ENCODE measurements at regions not wholly inside any gene's neighbourhood (a gene's known extent, or its start where the extent isn't known, plus 50 kb on each side); places are given as distances from the start of the nearest gene placed in this dataset.

DNA sequence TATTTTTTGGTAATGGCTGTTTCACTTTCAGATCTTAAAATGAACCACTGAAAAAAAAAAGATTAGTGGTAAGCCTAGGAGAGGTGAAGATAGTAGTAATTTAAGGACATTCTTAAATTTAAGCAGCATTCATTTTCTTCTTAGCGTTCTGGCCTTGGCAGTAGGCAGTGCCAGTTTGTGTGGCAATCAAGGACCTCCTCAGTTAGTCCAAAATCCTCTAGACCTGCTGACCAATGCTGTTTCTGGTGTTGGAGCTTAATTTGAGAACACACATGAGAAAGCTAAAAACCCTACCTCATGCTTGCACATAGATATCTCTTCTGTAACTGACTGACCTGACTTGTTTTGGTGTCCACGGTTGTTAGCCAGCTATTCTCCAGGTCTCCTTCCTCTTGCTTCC, 219.8 kb upstream of the RGS6 start:
- no peaks in the 10 kb centered on the region for H3K9me3 Mint-ChIP-seq
- H3K27ac Mint-ChIP-seq, result no peak overlapping the region
- no peak for DNase-seq (ENCODE audit: low spot score)
- H3K36me3 Mint-ChIP-seq (ENCODE audit: low read depth), result peaks cover 41% of the 10 kb centered on the region
- H3K4me3 Mint-ChIP-seq, result no peak overlapping the region
- peaks cover 28% of the 10 kb centered on the region for H3K4me1 Mint-ChIP-seq (ENCODE audit: low read depth)
- H3K27me3 Mint-ChIP-seq (ENCODE audit: insufficient read depth), result no peaks in the 10 kb centered on the region
- intact Hi-C loops (cut with micrococcal nuclease), result loop anchor here (2.0 kb wide), 1 partner anchor 66 kb away; no protein-coding TSS in a partner anchor

DNA sequence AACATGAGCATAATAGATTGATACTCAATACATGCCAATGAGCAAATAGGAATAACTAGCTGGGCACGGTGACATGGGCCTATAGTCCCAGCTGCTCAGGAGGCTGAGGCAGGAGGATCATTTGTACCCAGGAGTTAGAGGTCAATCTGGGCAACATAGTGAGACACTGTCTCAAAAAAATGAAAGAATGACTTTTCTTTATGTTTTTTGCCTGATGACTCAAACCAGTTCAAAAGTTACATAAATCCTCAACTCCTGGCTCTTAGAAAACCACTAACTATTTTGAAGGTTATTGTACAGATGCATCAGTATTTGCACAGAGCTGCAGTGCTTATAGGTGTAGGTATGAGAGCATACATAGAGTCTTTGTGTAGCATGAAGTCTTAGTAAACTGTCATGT, 219.2 kb upstream of the RGS6 start:
- no peak for DNase-seq (ENCODE audit: low spot score)
- Mint-ChIP-seq H3K4me1 (ENCODE audit: low read depth) (peaks cover 28% of the 10 kb centered on the region), H3K27ac (no peak overlapping the region), H3K36me3 (ENCODE audit: low read depth) (peaks cover 45% of the 10 kb centered on the region), H3K9me3 (no peaks in the 10 kb centered on the region), H3K4me3 (no peak overlapping the region), H3K27me3 (ENCODE audit: insufficient read depth) (no peaks in the 10 kb centered on the region)
- intact Hi-C loops (cut with micrococcal nuclease), result loop anchor here (2.0 kb wide), 1 partner anchor 66 kb away; no protein-coding TSS in a partner anchor

DNA sequence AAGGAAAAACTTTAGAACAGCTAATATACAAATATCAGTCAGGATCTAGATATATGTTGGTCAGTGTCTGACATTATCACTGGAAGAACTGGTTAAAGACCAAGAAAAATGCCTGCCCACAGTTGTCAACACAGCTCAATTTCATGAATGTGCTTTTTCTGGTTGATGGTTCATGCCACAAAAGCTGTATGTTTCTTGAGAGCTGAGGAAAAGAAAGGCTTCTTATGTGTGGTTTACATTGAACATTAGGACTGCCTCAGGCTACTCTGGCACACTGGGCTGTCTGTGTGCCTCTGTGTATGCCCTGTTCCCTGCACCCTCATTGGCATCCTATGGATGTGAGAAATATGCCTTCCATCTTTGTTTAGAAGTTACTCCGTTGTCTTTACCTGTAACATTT, 218.8 kb upstream of the RGS6 start:
- no peak overlapping the region for H3K27ac Mint-ChIP-seq
- peaks cover 48% of the 10 kb centered on the region for H3K36me3 Mint-ChIP-seq (ENCODE audit: low read depth)
- peaks cover 28% of the 10 kb centered on the region for H3K4me1 Mint-ChIP-seq (ENCODE audit: low read depth)
- H3K27me3 Mint-ChIP-seq (ENCODE audit: insufficient read depth), result no peaks in the 10 kb centered on the region
- intact Hi-C loops (cut with micrococcal nuclease), result loop anchor here (2.0 kb wide), 1 partner anchor 65 kb away; no protein-coding TSS in a partner anchor
- no peaks in the 10 kb centered on the region for H3K9me3 Mint-ChIP-seq
- no peak for DNase-seq (ENCODE audit: low spot score)
- H3K4me3 Mint-ChIP-seq, result no peak overlapping the region

DNA sequence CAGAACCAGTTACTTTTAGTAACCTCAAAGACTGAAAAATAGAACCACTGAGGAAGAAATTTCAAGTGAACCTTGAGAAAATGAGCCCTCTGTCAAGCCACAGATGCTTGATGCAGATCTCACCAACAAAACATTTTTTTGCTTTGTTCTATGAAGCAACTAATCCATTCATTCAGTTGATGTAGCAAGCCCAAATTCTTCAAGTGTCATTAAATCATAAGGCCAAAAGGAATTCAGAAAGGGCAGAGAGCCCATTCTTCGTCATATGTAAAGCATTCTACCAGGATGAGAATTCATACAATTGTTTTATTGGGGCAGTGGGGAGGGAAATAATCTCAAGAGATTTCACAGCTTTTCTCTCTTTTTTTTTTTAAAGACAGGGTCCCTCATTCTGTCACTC, 218.0 kb upstream of the RGS6 start:
- Mint-ChIP-seq H3K27me3 (ENCODE audit: insufficient read depth) (no peaks in the 10 kb centered on the region), H3K4me1 (ENCODE audit: low read depth) (peaks cover 28% of the 10 kb centered on the region), H3K4me3 (no peak overlapping the region), H3K27ac (no peak overlapping the region), H3K9me3 (no peaks in the 10 kb centered on the region), H3K36me3 (ENCODE audit: low read depth) (peaks cover 48% of the 10 kb centered on the region)
- intact Hi-C loops (cut with micrococcal nuclease), result no loop called here
- no peak for DNase-seq (ENCODE audit: low spot score)

DNA sequence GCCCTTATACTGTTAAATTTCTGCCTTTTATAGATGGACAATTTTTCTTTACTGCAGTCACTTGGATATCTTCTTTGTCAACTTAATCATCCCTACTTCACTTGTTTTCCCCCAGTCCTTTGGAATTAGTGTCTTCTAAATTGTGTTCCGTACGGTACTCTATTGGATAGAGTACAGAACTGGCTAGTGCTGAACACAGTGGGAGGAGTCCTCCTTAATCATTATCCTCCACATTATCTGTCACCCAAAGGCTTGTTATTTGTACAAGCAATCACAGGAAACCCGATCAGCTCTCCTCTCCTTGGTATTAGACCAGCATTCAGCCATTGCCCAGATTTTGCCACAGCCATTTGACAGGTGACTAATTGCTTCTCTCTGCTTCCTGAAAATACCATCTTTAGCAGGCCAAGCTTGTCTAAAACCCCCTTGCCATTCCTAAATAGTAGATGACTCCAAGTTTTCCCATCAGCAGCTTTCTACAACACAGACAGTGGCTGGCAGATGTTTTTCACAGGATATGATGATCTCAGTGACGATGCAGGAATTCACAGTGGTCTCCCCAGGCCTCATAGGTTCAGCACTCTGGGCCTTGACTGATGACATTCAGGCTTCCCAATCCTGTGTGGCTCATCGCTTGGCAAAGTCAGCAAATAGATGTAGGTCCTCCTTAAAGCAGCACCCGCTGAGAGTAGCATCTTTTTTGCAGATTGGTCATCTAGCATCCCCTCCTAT, 216.0 kb upstream of the RGS6 start:
- H3K27me3 Mint-ChIP-seq (ENCODE audit: insufficient read depth), result no peaks in the 10 kb centered on the region
- H3K9me3 Mint-ChIP-seq, result no peaks in the 10 kb centered on the region
- intact Hi-C loops (cut with micrococcal nuclease), result no loop called here
- no peak for DNase-seq (ENCODE audit: low spot score)
- H3K27ac Mint-ChIP-seq, result no peak overlapping the region
- H3K36me3 Mint-ChIP-seq (ENCODE audit: low read depth), result peaks cover 44% of the 10 kb centered on the region
- H3K4me1 Mint-ChIP-seq (ENCODE audit: low read depth), result peaks cover 29% of the 10 kb centered on the region
- H3K4me3 Mint-ChIP-seq, result no peak overlapping the region

DNA sequence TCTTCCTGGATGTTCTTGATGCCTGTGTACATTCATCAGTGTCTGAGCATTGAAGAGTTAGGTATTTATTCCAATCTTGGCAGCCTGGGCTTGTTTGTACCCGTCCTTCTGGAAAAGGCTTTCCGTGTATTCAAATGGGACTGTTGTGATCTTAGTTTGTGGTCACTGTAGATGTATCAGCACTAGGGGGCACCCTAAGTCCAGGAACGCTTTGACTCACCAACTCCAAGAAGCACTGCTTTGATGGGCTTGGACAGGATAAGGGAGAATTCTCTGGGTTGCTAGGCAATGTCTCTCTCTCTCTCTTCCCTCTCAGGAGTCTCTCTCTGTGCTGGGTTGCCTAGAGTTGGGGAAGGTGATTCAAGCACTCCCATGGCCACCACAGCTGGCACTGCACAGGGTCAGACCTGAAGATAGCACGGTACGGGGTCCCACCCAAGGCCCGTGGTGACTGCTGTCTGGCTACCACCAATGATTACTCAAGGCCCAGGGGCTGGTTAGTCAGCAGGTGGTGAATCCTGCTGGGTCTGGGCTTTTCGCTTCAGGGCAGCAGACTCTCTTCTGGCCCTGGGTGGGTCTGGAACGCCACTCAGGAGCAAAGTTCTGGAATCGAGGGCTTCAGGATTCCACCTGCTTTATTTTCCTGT, 211.1 kb upstream of the RGS6 start:
- Mint-ChIP-seq H3K27me3 (ENCODE audit: insufficient read depth) (no peaks in the 10 kb centered on the region), H3K9me3 (no peaks in the 10 kb centered on the region), H3K36me3 (ENCODE audit: low read depth) (peaks cover 39% of the 10 kb centered on the region), H3K27ac (peak overlapping the region; percentile 18), H3K4me1 (ENCODE audit: low read depth) (peaks cover 11% of the 10 kb centered on the region), H3K4me3 (no peak overlapping the region)
- intact Hi-C loops (cut with micrococcal nuclease), result loop anchor here (10.0 kb wide), 1 partner anchor 396 kb away; the partner anchor contains the start of gene SIPA1L1
- DNase-seq (ENCODE audit: low spot score), result no peak

DNA sequence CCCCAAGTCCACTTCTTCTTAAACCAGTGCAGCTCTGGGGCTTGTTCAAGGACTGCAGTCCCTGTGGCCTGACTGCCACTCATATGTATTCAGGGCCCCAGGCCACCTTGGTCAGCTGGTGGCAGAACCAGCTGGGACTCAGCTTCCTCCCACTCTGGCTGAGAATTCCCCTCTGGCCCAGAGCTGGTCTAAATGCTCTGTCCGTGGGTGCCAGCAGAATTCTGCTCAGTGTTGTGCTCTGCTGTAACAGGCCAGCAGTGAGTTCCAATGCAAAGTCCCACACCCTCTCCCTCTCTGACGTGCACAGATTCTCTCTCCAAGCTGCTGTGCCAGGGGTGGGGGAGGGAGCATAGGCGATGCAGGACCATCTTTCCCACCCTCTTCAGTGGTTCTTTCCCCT, 210.4 kb upstream of the RGS6 start:
- intact Hi-C loops (cut with micrococcal nuclease), result loop anchor here (10.0 kb wide), 1 partner anchor 397 kb away; the partner anchor contains the start of gene SIPA1L1
- no peaks in the 10 kb centered on the region for H3K27me3 Mint-ChIP-seq (ENCODE audit: insufficient read depth)
- H3K36me3 Mint-ChIP-seq (ENCODE audit: low read depth), result peaks cover 42% of the 10 kb centered on the region
- H3K4me3 Mint-ChIP-seq, result no peak overlapping the region
- no peak for DNase-seq (ENCODE audit: low spot score)
- H3K9me3 Mint-ChIP-seq, result no peaks in the 10 kb centered on the region
- peaks cover 11% of the 10 kb centered on the region for H3K4me1 Mint-ChIP-seq (ENCODE audit: low read depth)
- H3K27ac Mint-ChIP-seq, result no peak overlapping the region

DNA sequence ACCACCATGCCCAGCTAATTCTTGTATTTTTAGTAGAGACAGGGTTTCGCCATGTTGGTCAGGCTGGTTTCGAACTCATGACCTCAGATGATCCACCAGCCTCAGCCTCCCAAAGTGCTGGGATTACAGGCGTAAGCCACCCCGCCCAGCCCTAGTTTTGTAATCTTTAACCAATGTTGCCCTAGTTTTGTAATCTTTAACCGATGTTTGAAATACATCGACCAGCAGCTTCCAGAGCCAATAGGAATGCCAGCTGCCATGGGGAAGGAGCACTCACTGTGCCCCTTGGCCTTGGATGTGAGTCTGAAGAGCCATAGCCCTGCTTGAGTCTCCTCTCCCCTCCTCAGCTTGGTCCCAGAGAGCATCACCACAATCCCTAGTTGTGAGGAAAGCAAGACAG, 209.3 kb upstream of the RGS6 start:
- H3K9me3 Mint-ChIP-seq, result no peaks in the 10 kb centered on the region
- no peaks in the 10 kb centered on the region for H3K27me3 Mint-ChIP-seq (ENCODE audit: insufficient read depth)
- H3K27ac Mint-ChIP-seq, result no peak overlapping the region
- DNase-seq (ENCODE audit: low spot score), result no peak
- H3K4me1 Mint-ChIP-seq (ENCODE audit: low read depth), result peaks cover 11% of the 10 kb centered on the region
- H3K36me3 Mint-ChIP-seq (ENCODE audit: low read depth), result peaks cover 40% of the 10 kb centered on the region
- no peak overlapping the region for H3K4me3 Mint-ChIP-seq
- intact Hi-C loops (cut with micrococcal nuclease), result loop anchor here (10.0 kb wide), 1 partner anchor 398 kb away; the partner anchor contains the start of gene SIPA1L1

DNA sequence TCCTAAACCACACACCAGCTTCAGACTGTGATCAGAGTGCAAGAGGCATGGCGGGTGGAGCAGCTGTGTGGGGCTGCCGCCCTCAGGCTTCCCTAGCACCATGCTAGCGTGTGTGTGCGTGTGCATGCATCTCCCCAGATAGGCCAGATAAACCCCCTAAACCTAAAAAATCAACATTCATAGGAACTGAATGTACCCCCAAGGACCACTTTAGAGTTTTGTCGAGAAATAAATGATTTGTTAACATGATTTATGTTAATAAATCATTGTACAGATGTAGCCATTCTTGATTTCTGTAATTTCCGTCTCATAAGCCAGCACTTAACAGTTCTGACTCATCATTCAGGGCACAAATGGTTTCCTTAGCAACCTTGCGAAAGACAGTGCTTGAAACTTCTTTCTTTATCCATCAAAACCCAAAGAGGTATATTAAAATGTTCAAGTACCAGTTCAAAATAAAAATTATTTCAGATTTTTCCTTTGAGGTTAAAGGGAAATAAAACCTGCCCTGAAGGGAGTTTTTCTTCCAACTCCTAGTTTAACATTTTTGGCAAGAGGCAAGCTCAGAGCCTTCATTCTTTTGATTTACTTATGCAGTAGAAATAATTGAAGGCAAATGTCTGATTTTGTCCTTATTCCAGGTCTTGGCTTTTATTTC, 206.2 kb upstream of the RGS6 start:
- Mint-ChIP-seq H3K36me3 (ENCODE audit: low read depth) (peaks cover 35% of the 10 kb centered on the region), H3K4me3 (no peak overlapping the region), H3K27ac (no peak overlapping the region), H3K4me1 (ENCODE audit: low read depth) (peaks cover 6% of the 10 kb centered on the region), H3K27me3 (ENCODE audit: insufficient read depth) (no peaks in the 10 kb centered on the region), H3K9me3 (no peaks in the 10 kb centered on the region)
- intact Hi-C loops (cut with micrococcal nuclease), result loop anchor here (10.0 kb wide), 1 partner anchor 401 kb away; the partner anchor contains the start of gene SIPA1L1
- DNase-seq (ENCODE audit: low spot score), result no peak

DNA sequence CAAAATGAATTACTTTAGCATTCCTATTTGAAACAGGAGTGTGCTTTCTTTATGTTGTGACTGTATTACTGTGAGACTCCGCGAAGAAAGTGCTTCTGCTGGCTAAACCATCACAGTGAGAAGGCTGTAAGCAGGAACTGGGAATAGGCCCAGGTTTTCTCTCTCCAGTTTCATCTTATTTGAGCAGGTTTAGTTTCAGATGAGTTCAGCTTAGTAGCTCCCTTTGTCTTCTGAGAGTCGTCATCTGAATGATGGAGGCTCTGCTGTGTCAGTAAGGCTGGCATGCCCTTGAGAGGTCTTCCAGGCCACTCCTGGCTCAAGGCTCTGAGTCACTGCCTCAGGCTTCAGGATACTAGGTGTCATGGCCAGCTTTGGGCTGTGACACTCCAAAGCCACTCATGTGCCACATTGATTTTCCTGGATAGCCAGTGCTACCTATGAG, 205.6 kb upstream of the RGS6 start:
- DNase-seq (ENCODE audit: low spot score), result no peak
- intact Hi-C loops (cut with micrococcal nuclease), result loop anchor here (10.0 kb wide), 1 partner anchor 402 kb away; the partner anchor contains the start of gene SIPA1L1
- Mint-ChIP-seq H3K4me1 (ENCODE audit: low read depth) (peaks cover 5% of the 10 kb centered on the region), H3K27ac (peak overlapping the region; percentile 10), H3K36me3 (ENCODE audit: low read depth) (peaks cover 38% of the 10 kb centered on the region), H3K27me3 (ENCODE audit: insufficient read depth) (no peaks in the 10 kb centered on the region), H3K9me3 (no peaks in the 10 kb centered on the region), H3K4me3 (no peak overlapping the region)

DNA sequence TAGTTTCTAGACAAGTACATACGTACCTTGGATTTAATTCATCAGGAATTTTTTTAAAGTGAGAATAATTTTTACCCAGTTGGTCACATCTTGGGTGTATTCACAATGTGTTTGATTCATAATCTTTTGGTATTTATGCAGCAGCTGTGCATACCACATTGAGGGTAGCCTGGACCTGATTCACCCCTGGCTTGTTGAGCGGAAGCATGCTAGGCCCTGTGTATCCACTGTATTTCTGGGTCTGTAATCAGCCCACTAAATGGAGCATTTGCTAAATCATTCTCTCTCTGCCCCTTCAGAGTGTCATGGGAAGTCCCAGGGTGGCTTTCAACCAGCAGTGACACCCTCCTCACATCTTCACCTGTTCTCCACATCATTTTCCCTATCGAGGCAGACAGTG, 203.8 kb upstream of the RGS6 start:
- intact Hi-C loops (cut with micrococcal nuclease), result loop anchor here (10.0 kb wide), 1 partner anchor 404 kb away; the partner anchor contains the start of gene SIPA1L1
- peaks cover 51% of the 10 kb centered on the region for H3K36me3 Mint-ChIP-seq (ENCODE audit: low read depth)
- peak overlapping the region; percentile 8 for H3K27ac Mint-ChIP-seq
- no peaks in the 10 kb centered on the region for H3K4me1 Mint-ChIP-seq (ENCODE audit: low read depth)
- DNase-seq (ENCODE audit: low spot score), result no peak
- H3K4me3 Mint-ChIP-seq, result no peak overlapping the region
- H3K27me3 Mint-ChIP-seq (ENCODE audit: insufficient read depth), result no peaks in the 10 kb centered on the region
- H3K9me3 Mint-ChIP-seq, result no peaks in the 10 kb centered on the region

DNA sequence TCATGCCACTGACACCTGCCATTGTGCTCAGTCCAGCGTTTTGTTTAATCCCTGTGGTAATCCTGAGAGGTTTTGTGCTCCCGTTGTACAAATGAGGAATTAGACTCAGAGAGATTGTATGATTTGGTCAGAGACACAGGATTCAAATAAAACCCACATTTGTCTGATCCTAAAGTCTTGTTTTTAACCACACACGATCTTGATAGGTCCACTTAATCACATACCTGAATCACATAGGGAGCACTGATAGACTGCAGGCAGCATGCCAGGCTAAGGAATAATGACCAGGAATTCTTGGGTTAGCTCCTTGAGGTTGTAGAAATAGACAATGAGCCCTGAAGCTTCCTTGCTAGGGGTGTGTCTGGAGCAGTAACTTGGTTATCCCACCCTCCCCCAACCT, 202.6 kb upstream of the RGS6 start:
- Mint-ChIP-seq H3K27ac (no peak overlapping the region), H3K4me1 (ENCODE audit: low read depth) (no peaks in the 10 kb centered on the region), H3K27me3 (ENCODE audit: insufficient read depth) (no peaks in the 10 kb centered on the region), H3K36me3 (ENCODE audit: low read depth) (peaks cover 57% of the 10 kb centered on the region), H3K9me3 (no peaks in the 10 kb centered on the region), H3K4me3 (no peak overlapping the region)
- intact Hi-C loops (cut with micrococcal nuclease), result loop anchor here (10.0 kb wide), 1 partner anchor 405 kb away; the partner anchor contains the start of gene SIPA1L1
- DNase-seq (ENCODE audit: low spot score), result no peak

DNA sequence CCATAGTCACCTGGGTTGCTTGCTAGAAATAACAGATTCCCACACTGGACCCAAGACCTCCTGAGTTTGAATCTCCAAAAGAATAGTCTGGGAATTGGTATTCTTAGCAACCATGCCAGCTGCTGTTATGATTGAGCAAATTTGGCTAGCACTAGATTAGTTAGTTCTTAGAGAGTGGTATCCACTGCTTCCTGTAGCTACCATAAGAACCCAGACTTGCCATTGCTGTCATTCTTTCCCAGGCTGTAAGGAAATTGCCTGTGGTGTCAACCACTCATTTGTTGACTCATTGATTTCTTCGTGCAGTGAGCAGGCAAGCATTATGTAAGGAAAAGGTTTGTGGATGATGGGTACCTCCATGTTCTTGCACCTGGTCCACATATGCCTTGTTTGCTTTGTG, 201.8 kb upstream of the RGS6 start:
- peaks cover 53% of the 10 kb centered on the region for H3K36me3 Mint-ChIP-seq (ENCODE audit: low read depth)
- H3K27me3 Mint-ChIP-seq (ENCODE audit: insufficient read depth), result no peaks in the 10 kb centered on the region
- H3K4me1 Mint-ChIP-seq (ENCODE audit: low read depth), result no peaks in the 10 kb centered on the region
- H3K4me3 Mint-ChIP-seq, result no peak overlapping the region
- DNase-seq (ENCODE audit: low spot score), result no peak
- no peak overlapping the region for H3K27ac Mint-ChIP-seq
- intact Hi-C loops (cut with micrococcal nuclease), result no loop called here
- H3K9me3 Mint-ChIP-seq, result no peaks in the 10 kb centered on the region

Data from activated T-helper 1 cell treated with anti-CD3 and anti-CD28 coated beads, Interleukin-12 subunit alpha, Interleukin-12 subunit beta, Interleukin-2, Interleukin-4 antibody, amounts not matched to agents 30 ng/mL and 10 ng/mL and 1 ng/mL, durations not matched to agents 14 hours and 24 hours and 36 hours (primary cell).